Nucleus accumbens (tissue), 56 donors: ENCODE measurements at regions not wholly inside any gene's neighbourhood (a gene's known extent, or its start where the extent isn't known, plus 50 kb on each side); places are given as distances from the start of the nearest gene placed in this dataset.
A peak's percentile ranks its signal among the peaks of the same experiment; 100 is the strongest.

Experiments used
- DNase-seq, 56 donors: peaks; one replicate each; lab custom pipeline; 2025; lab: John Stamatoyannopoulos, UW

GRCh38 chr2:12318427-12319057 lies 398.2 kb upstream of the TRIB2 start:
- peak in 7 of 56 donors; percentile 17 to 33 (median 21) for DNase-seq

GRCh38 chr2:12320027-12320734 lies 396.6 kb upstream of the TRIB2 start:
- DNase-seq: no peak

GRCh38 chr2:12320991-12321641 lies 395.6 kb upstream of the TRIB2 start:
- DNase-seq: peak in 12 of 56 donors; percentile 4 to 56 (median 15)

- DNase-seq: no peak
Observed at GRCh38 chr2:12321886-12322285, 394.9 kb upstream of the TRIB2 start.

- DNase-seq: no peak
Observed at GRCh38 chr2:12325806-12326205, 390.9 kb upstream of the TRIB2 start.

- DNase-seq: no peak
Observed at GRCh38 chr2:12326449-12327190, 390.1 kb upstream of the TRIB2 start.

- DNase-seq: no peak
Observed at GRCh38 chr2:12330916-12331315, 385.8 kb upstream of the TRIB2 start.

- DNase-seq: no peak
Observed at GRCh38 chr2:12331698-12332097, 385.0 kb upstream of the TRIB2 start.

GRCh38 chr2:12333293-12333692 lies 383.4 kb upstream of the TRIB2 start:
- DNase-seq: no peak

- peak in 15 of 56 donors; percentile 4 to 42 (median 21) for DNase-seq
Observed at GRCh38 chr2:12334412-12334966, 382.2 kb upstream of the TRIB2 start.

- no peak for DNase-seq
Observed at GRCh38 chr2:12335131-12335530, 381.6 kb upstream of the TRIB2 start.

- no peak for DNase-seq
Observed at GRCh38 chr2:12335995-12336394, 380.7 kb upstream of the TRIB2 start.

GRCh38 chr2:12338946-12339697 lies 377.6 kb upstream of the TRIB2 start:
- DNase-seq: no peak

- no peak for DNase-seq
Observed at GRCh38 chr2:12340164-12340563, 376.6 kb upstream of the TRIB2 start.

- no peak for DNase-seq
Observed at GRCh38 chr2:12341215-12341614, 375.5 kb upstream of the TRIB2 start.

- no peak for DNase-seq
Observed at GRCh38 chr2:12341920-12342319, 374.8 kb upstream of the TRIB2 start.

- DNase-seq: no peak
Observed at GRCh38 chr2:12343141-12343540, 373.6 kb upstream of the TRIB2 start.

GRCh38 chr2:12347066-12347493 lies 369.7 kb upstream of the TRIB2 start:
- no peak for DNase-seq

- no peak for DNase-seq
Observed at GRCh38 chr2:12348216-12348615, 368.5 kb upstream of the TRIB2 start.

- DNase-seq: no peak
Observed at GRCh38 chr2:12350821-12351220, 365.9 kb upstream of the TRIB2 start.
